GM21723 (cell line): ENCODE measurements at regions not wholly inside any gene's neighbourhood (a gene's known extent, or its start where the extent isn't known, plus 50 kb on each side); places are given as distances from the start of the nearest gene placed in this dataset.

Experiments used
- ATAC-seq: cut with Tn5 transposase; IDR thresholded peaks from one replicate; pipeline ENCODE4 v1.9.1; 2021; ENCODE audit warnings: mild to moderate bottlenecking, moderate library complexity; ENCODE audit not compliant: unreplicated experiment

DNA sequence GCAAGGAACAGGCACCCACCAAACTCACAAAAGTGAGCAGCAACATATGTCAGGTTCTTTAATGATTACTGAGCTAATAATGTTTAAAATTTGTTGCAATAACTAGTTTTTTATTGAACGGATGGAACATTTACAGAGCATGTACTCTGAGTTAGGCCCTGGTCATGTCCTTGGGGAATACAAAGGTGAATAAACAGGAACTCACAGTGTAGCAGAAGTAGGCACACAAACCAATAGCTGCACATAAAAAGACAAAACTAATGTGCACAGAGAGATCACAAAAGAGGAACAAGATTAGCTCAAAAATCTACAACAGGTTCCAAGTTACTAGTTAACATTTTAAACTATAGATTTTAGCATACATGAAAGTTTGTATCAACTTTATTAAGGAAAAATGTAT lies 505.3 kb upstream of the PPP2R3A start:
- no peak for ATAC-seq

DNA sequence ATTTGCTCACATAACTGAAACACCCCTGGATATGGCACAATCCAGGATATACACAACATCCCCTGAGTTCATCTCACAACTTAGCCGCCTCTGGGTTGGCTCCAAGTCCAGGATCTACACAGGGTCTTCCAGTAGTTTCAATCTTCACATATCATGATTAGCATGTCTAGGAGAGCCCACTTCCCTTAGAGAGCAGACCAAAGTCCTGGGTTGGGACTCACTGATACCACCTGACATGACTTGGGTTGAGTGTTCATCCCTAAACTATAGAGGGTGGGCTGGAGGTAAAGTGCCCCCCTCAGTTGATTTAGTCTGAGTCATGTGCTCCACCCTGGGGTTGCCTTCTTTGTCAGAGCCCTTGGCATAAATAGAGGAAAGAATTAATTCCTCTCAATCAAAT lies 493.6 kb upstream of the PPP2R3A start:
- ATAC-seq = no peak

- ATAC-seq = no peak
Measured at GRCh38 chr3:135473449-135473848, 492.1 kb upstream of the PPP2R3A start.

DNA sequence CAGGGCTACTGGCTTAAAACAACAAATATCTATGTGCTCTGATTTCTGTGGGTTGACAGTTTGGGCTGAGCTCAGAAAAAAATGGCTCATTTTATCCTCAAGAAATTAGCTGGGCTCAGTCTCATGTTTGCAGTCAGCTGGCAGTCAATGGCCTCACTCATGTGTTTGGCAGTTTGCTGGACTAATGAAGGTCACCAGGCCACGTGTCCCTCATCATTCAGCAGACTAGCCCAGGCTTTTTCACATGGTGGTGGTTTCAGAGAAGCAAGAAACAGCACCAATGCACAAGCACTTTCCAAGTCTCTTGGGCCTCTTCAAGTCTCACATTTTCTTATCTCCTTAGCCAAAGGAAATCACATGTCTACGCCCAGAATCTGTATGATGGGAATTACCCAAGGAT lies 478.3 kb upstream of the PPP2R3A start:
- ATAC-seq = no peak

DNA sequence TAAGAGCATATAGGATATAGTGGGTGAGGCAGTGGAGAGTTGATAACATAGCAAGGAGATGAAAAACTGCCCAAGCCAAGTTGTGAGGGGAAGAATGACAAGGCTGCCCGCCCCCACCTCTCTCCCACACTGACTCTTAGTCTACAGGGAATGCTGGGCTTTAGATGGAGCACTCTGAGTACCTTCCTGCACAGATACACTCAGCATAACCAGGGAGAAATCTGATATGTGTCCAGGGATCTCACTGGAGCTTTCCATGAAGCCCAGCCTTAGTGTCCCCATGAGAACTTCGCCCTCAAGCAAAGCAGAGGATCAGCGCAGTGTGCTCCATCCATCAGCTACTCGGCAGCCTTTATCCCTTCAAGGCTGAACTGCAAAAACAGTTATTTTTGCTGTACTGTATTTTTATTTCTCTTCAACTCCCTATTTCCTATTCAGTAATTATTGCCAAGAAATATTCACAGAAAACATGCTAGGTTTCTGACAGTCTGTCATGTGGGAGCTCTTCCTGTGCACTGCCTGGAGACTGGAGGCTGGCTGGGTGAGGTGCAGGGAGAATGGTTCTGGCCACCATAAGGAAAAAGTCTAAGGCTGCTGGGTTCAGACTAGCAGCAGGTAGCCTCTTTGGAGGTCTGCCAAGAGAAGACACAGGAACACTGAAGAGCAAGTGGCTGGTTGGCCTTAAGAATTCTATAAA lies 475.2 kb upstream of the PPP2R3A start:
- no peak for ATAC-seq

DNA sequence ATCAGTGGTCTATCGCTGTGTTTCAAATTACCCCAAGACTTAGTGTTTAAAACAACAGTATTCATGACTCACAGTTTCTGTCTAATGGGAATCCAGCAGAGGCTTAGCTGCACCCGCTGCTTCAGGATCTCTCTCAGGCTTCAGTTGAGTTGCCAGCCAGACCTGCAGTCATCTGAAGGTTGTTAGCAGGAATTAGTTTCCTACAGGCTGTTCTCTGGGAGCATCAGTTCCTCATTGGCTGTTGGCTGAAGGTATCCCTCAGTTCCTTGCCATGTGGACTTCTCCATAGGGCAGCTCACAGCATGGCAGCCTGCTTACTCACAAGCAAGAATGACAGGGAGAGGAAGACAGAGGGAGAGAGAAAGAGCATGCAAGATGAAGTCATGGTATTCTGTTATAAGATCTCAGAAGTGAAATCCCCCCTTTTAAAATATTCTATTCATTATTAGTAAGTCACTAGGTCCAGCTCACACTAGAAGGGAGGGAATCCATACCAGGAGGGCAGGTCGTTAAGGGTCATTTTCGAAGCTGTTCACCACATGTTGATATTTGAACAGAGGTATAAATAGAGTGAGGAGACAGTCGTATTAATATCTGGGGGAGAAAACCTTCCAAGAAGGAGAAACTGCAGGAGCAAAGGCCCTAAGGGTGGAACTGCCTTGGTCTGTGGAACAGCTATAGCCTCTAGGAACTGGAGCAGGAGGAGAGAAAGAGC lies 473.9 kb upstream of the PPP2R3A start:
- ATAC-seq = no peak

GRCh38 chr3:135495891-135496290 lies 469.6 kb upstream of the PPP2R3A start:
- ATAC-seq = no peak

DNA sequence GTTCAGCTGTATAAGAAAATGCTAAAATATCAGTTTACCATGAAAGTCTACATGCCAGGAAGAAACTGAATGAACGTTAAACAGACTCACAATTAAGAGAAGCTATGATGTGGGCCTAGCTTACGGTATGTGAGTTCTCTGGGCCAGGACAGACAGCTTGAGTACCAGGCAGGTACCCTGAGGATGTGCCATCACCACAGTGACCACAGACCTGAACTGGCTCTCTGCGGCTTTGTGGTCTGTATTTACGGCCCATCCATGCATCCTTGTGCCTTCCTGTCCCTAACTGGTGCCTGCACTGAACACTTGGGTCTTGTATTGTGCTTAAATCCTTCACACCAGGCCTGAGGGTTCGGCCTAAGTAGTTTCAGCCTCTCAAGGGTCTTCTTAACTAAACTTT lies 467.5 kb upstream of the PPP2R3A start:
- no peak for ATAC-seq

DNA sequence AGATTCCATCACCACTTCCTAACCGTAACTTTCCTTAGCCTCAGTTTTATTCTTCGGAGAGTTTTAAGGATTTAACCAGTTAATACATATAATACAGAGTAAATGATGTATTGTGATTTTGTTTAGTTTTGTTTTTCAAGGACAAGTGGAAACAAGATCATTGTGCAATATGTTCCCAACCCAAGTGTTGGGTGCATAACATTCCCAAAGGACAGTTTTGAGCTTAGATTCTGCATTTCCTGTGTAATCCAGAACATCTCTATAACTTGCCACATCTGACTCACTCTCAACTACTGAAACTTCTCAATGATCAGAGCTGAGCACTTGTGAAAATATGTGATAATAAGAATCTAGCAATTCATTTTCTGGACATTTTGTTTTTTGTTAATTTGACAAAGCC lies 466.1 kb upstream of the PPP2R3A start:
- ATAC-seq = no peak

DNA sequence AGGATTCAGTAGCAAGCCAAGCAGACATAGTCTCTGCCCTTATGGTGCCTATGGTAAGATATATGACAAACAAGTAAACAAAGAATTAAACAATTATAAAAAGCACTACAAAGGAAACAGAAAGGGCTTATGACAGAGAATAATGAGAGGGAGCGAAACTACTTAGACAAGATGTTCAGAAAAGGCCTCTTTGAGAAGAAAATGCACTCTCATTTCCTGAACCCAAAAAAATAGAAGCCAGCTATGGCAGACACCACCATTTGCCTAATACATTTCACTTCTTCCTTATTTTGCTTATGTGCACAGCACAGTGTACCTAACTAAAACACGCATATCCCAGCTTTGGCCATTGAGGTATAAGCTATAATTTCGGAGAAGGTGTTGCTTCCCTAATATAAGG lies 465.5 kb upstream of the PPP2R3A start:
- no peak for ATAC-seq

GRCh38 chr3:135503065-135503759 lies 462.3 kb upstream of the PPP2R3A start:
- ATAC-seq = no peak

DNA sequence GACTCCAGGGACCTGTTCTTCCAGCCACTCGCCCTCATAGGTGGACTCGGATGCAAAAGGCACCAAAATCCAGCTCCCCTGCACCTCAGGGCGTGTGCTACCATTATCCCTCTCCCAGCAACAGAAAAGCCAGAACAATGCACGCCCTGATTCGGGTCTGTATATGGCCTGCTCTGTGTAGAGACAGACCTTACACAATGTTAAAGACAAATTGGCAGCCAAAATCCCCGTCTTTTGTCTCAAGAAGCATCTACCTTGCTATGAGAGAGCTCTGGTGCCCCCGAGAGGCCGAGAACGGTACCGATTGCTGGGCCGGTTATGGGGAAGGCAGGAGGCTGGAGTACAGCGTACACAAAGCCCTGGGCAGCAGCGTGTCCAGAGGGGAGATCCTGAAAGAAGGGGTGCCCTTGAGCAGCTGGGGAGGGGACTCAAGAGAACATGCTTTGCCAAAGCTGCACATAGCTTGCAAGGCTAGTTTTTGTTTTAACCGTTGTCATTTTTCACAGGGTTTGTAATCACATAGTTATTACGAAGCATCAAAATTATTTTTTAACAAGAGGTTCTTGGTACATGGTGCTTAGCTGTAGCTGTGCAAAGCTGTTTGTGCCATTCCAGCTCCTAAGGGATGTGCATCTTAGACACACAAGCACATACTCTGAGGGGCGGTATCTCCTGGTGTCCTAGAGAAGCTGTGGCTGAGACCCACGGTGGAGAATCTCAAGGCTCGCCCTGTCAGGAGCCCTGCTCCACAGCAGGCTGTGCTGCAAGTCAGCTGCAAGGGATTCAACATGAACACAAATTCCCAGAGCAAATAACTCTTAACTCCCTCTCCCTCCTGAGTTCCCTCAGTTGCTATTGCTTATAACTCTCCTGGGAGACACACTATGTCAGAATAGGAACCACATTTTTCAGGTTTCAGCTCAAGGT lies 461.5 kb upstream of the PPP2R3A start:
- peak; percentile 81 for ATAC-seq

- no peak for ATAC-seq
Measured at GRCh38 chr3:135513106-135514059, 452.1 kb upstream of the PPP2R3A start.

DNA sequence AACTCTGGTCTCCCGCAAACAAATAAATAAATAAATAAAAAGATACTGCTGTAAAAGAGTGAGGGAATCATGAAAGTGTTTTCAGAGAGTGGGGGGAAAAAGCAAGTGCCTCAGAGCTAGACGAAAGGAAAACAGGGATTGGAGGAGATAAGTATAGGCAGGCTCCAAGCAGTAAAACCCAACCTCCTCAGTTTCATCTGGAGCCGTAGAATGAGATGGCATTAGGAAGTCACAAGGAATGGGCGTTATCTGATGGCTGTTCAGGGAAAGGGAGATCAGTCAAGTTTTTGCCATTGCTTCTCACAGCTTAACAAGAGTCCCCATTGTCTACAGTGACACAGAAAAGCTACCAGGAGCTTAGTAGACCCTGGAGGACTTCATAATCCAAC lies 451.5 kb upstream of the PPP2R3A start:
- ATAC-seq = no peak

DNA sequence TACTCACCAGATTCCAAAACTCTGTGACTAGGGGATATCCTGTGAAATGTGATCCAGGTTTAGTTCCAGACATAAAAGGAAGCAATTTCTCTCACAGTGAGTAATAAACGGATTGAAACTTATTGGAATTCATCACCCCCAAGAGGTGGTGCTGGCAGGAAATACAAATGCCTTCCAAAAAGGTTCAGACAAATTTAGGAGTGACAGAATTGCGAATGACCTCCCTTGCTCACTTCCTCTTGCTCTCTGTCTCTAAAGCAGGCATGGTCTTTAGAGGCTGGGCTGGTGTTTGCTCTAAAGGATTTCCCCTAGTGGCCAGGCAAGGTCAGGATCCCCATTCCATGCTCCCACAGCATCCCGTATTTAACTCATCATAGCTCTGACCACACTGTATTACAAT lies 449.4 kb upstream of the PPP2R3A start:
- ATAC-seq = no peak

DNA sequence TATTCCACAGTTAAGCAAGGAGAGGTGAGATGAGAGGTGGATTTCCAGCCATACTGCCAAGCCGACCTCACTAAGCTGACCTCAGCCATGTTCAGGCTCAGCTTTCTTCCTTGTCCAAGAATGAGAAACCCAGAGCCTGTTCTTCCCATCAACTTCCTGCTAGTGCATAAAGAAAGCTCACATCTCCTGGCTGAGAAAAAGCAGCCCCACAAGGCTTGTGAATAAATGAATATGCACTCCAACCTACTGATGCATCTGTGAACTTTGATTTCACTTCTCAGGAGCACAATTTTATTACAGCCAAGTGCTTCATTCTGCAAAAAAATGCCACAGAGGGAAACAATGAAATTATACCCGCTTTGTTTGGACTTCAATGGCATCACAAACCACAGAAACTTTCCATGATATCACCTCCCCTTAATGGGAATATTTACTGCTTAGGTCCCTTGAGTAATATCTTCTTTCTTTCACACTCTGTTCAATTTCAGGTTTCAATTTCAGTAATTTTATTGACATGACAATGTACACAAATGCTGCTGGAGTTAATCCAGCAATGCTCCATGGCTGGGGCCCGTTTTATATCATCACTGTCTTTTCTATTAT lies 437.0 kb upstream of the PPP2R3A start:
- ATAC-seq = no peak

GRCh38 chr3:135532021-135532420 lies 433.5 kb upstream of the PPP2R3A start:
- ATAC-seq = no peak

DNA sequence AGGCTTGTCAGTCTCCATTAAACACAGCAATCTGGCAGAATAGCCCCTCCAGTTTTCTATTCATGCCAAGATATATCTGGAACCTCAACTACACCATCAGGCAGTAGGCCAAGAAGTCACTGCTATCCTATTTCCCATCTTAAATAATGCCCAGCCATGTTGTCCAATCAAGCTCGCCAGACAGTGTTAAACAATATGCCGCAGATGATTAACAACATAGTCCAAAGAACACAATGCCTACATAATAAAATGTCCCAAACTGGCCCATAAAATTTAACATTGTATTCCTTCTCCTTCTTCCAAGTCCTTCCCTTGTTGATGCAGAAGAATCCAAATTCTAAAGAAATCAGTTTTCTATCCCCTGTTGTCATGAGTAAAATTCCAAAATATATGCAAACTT lies 427.4 kb upstream of the PPP2R3A start:
- no peak for ATAC-seq

- no peak for ATAC-seq
Measured at GRCh38 chr3:135539351-135539750, 426.2 kb upstream of the PPP2R3A start.

GRCh38 chr3:135539854-135540253 lies 425.7 kb upstream of the PPP2R3A start:
- ATAC-seq = no peak
